ENCODE measurements at regions not wholly inside any gene's neighbourhood (a gene's known extent, or its start where the extent isn't known, plus 50 kb on each side); places are given as distances from the start of the nearest gene placed in this dataset.

DNA sequence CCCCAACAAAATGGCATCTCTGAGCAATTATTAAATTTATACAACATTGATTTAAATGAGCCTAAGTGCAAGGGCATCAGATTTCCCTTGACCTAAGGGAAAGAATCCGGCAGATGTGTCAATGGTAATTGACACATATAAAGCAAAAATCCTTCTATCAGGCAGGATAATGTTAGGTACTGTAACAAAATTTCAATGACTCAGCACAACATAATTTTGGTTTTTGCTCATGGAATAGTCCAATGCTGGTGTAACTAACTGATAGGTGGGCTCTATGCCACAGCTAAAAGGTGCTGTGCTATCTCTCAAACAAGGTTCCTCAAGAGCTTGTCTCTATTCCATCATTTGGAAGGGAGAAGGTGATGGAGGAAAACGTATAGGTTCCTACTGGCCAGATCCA, 68.3 kb upstream of the MEIS1 start:
- TF ChIP-seq POLR2A (IDR thresholded peaks at IDR 0.05): no peak
- TF ChIP-seq, protein P1, sequence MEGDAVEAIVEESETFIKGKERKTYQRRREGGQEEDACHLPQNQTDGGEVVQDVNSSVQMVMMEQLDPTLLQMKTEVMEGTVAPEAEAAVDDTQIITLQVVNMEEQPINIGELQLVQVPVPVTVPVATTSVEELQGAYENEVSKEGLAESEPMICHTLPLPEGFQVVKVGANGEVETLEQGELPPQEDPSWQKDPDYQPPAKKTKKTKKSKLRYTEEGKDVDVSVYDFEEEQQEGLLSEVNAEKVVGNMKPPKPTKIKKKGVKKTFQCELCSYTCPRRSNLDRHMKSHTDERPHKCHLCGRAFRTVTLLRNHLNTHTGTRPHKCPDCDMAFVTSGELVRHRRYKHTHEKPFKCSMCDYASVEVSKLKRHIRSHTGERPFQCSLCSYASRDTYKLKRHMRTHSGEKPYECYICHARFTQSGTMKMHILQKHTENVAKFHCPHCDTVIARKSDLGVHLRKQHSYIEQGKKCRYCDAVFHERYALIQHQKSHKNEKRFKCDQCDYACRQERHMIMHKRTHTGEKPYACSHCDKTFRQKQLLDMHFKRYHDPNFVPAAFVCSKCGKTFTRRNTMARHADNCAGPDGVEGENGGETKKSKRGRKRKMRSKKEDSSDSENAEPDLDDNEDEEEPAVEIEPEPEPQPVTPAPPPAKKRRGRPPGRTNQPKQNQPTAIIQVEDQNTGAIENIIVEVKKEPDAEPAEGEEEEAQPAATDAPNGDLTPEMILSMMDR (IDR thresholded peaks at IDR 0.05): no peak
